ENCODE measurements at regions not wholly inside any gene's neighbourhood (a gene's known extent, or its start where the extent isn't known, plus 50 kb on each side); places are given as distances from the start of the nearest gene placed in this dataset.
A peak's percentile ranks its signal among the peaks of the same experiment; 100 is the strongest.

DNA sequence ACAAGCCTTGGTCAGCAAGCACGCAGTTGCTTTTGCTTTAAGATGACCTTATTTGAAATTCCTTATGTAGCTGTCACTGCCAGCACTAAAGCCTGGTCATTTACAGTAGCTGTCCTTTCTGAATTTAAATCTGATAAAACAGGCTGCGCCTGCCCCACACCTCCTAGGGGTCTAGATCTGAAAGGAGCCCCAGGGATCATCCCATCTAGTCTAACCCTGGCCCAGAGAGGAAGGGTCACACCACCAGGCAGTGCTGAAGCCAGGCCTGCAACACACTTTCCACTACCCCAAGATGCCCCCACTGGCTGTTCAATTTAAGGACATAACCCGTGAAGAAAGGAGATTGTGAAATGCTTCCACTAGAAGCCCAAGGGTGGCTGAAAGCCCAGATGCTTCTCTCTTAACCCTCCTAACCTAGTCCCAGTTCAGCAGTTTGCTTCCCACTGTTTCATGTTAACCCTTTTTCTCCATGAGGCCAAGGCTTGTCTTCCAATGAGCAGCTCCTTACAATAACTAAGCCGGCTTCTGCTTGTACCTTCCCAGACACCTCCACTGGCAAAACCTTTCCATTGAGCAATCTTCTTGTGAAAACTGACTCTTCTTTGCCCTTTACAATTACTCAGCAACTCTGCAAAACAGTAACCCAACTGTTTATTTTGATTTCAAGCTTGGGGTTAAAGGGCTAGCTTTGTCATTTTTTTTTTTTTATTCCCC, 198.9 kb upstream of the LPP start:
- ATAC-seq (peak; percentile 86 to 87), FAIRE-seq (no peak), DNase-seq (ENCODE audit: low read depth in 1 of 2, low spot score in 1 of 2) (peak; percentile 25 to 87)
- no peak overlapping the region for H3K4me3 ChIP-seq
- ChIA-PET CTCF (interaction anchor here (1.2 kb wide), 1 partner anchor 214 kb away, joined by 4 read pairs; no protein-coding TSS in a partner anchor), POLR2A (interaction anchor here (0.7 to 1.1 kb wide), 2 partner anchors 11 to 198 kb away, joined by 4 to 6 read pairs; no protein-coding TSS in a partner anchor)
- H3K27ac ChIP-seq = peak overlapping the region; percentile 88 to 91
- H3K4me2 ChIP-seq = peak overlapping the region; percentile 83
- 21% methylated on average over 4 of the region's 4 CpGs for WGBS (ENCODE audit: missing lambda C conversion rate)
- peaks cover 47% of the 10 kb centered on the region for H3K4me1 ChIP-seq
- no peaks in the 10 kb centered on the region for H3K9me3 ChIP-seq
- TF ChIP-seq, protein P1, sequence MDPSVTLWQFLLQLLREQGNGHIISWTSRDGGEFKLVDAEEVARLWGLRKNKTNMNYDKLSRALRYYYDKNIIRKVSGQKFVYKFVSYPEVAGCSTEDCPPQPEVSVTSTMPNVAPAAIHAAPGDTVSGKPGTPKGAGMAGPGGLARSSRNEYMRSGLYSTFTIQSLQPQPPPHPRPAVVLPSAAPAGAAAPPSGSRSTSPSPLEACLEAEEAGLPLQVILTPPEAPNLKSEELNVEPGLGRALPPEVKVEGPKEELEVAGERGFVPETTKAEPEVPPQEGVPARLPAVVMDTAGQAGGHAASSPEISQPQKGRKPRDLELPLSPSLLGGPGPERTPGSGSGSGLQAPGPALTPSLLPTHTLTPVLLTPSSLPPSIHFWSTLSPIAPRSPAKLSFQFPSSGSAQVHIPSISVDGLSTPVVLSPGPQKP (IDR thresholded peaks at IDR 0.05; ENCODE audit: low read depth, low read length) = no peak
- TF ChIP-seq SMC3 (IDR thresholded peaks at IDR 0.05) (peak; percentile 38), EP300 (IDR thresholded peaks at IDR 0.05) (peak; percentile 60 to 66; a peak in 3 of 5 replicates), JUN (IDR thresholded peaks at IDR 0.05) (peak; percentile 36 to 45; a peak in 1 of 5 replicates), FOSL2 (IDR thresholded peaks at IDR 0.05) (peak; percentile 20; the same call in 1 of the 2 replicates), FOSL2 (CRISPR knock-in tag; IDR thresholded peaks at IDR 0.05) (peak; percentile 59), KDM1A (IDR thresholded peaks at IDR 0.05; ENCODE audit: low read depth) (no peak), NR3C1 (IDR thresholded peaks at IDR 0.05) (no peak), RARB (CRISPR knock-in tag; IDR thresholded peaks at IDR 0.05) (no peak), MAFK (IDR thresholded peaks at IDR 0.05; ENCODE audit: partially characterized antibody) (peak; percentile 48), ZSCAN20 (CRISPR knock-in tag; IDR thresholded peaks at IDR 0.05) (no peak), CHD2 (IDR thresholded peaks at IDR 0.05; ENCODE audit: low read length, partially characterized antibody) (no peak), FOSB (CRISPR knock-in tag; IDR thresholded peaks at IDR 0.05) (no peak), ZFP36 (IDR thresholded peaks at IDR 0.05; ENCODE audit: borderline replicate concordance, partially characterized antibody) (no peak), HDAC2 (IDR thresholded peaks at IDR 0.05) (no peak), NFE2L2 (conservative IDR thresholded peaks at IDR 0.05; ENCODE audit: low read length) (0 out of 2 replicates have a peak, but pooled peaks have one; percentile 28), KDM5A (IDR thresholded peaks at IDR 0.05) (no peak), RNF2 (IDR thresholded peaks at IDR 0.05; ENCODE audit: borderline replicate concordance, low read depth) (no peak), GATA3 (IDR thresholded peaks at IDR 0.05; ENCODE audit: borderline replicate concordance) (peak; percentile 36; the same call in 1 of the 2 replicates), TFCP2L1 (CRISPR knock-in tag; IDR thresholded peaks at IDR 0.05) (no peak), ZNF302 (CRISPR knock-in tag; IDR thresholded peaks at IDR 0.05) (no peak), RFX5 (IDR thresholded peaks at IDR 0.05) (no peak), POLR2A (IDR thresholded peaks at IDR 0.05; ENCODE audit: low read length) (no peak), CBX8 (IDR thresholded peaks at IDR 0.05) (no peak), TP53 (CRISPR knock-in tag; IDR thresholded peaks at IDR 0.05) (no peak), CEBPB (IDR thresholded peaks at IDR 0.05) (peak; percentile 90 to 95), EHF (CRISPR knock-in tag; IDR thresholded peaks at IDR 0.05) (no peak), HEYL (CRISPR knock-in tag; IDR thresholded peaks at IDR 0.05) (no peak)
- TF ChIP-seq, protein P2, sequence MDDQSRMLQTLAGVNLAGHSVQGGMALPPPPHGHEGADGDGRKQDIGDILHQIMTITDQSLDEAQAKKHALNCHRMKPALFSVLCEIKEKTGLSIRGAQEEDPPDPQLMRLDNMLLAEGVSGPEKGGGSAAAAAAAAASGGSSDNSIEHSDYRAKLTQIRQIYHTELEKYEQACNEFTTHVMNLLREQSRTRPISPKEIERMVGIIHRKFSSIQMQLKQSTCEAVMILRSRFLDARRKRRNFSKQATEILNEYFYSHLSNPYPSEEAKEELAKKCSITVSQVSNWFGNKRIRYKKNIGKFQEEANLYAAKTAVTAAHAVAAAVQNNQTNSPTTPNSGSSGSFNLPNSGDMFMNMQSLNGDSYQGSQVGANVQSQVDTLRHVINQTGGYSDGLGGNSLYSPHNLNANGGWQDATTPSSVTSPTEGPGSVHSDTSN (IDR thresholded peaks at IDR 0.05) = no peak
- TF ChIP-seq, protein P3, sequence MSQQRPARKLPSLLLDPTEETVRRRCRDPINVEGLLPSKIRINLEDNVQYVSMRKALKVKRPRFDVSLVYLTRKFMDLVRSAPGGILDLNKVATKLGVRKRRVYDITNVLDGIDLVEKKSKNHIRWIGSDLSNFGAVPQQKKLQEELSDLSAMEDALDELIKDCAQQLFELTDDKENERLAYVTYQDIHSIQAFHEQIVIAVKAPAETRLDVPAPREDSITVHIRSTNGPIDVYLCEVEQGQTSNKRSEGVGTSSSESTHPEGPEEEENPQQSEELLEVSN (IDR thresholded peaks at IDR 0.05; ENCODE audit: borderline replicate concordance, low read depth) = no peak
- TF ChIP-seq, protein P4, sequence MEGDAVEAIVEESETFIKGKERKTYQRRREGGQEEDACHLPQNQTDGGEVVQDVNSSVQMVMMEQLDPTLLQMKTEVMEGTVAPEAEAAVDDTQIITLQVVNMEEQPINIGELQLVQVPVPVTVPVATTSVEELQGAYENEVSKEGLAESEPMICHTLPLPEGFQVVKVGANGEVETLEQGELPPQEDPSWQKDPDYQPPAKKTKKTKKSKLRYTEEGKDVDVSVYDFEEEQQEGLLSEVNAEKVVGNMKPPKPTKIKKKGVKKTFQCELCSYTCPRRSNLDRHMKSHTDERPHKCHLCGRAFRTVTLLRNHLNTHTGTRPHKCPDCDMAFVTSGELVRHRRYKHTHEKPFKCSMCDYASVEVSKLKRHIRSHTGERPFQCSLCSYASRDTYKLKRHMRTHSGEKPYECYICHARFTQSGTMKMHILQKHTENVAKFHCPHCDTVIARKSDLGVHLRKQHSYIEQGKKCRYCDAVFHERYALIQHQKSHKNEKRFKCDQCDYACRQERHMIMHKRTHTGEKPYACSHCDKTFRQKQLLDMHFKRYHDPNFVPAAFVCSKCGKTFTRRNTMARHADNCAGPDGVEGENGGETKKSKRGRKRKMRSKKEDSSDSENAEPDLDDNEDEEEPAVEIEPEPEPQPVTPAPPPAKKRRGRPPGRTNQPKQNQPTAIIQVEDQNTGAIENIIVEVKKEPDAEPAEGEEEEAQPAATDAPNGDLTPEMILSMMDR (IDR thresholded peaks at IDR 0.05) = no peak
- TF ChIP-seq, protein P5, sequence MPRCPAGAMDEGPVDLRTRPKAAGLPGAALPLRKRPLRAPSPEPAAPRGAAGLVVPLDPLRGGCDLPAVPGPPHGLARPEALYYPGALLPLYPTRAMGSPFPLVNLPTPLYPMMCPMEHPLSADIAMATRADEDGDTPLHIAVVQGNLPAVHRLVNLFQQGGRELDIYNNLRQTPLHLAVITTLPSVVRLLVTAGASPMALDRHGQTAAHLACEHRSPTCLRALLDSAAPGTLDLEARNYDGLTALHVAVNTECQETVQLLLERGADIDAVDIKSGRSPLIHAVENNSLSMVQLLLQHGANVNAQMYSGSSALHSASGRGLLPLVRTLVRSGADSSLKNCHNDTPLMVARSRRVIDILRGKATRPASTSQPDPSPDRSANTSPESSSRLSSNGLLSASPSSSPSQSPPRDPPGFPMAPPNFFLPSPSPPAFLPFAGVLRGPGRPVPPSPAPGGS (IDR thresholded peaks at IDR 0.05) = peak; percentile 60; the same call in 1 of the 3 replicates
- TF ChIP-seq, protein P6, sequence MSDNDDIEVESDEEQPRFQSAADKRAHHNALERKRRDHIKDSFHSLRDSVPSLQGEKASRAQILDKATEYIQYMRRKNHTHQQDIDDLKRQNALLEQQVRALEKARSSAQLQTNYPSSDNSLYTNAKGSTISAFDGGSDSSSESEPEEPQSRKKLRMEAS (IDR thresholded peaks at IDR 0.05) = peak; percentile 14; the same call in 1 of the 2 replicates
- TF ChIP-seq, protein P7, sequence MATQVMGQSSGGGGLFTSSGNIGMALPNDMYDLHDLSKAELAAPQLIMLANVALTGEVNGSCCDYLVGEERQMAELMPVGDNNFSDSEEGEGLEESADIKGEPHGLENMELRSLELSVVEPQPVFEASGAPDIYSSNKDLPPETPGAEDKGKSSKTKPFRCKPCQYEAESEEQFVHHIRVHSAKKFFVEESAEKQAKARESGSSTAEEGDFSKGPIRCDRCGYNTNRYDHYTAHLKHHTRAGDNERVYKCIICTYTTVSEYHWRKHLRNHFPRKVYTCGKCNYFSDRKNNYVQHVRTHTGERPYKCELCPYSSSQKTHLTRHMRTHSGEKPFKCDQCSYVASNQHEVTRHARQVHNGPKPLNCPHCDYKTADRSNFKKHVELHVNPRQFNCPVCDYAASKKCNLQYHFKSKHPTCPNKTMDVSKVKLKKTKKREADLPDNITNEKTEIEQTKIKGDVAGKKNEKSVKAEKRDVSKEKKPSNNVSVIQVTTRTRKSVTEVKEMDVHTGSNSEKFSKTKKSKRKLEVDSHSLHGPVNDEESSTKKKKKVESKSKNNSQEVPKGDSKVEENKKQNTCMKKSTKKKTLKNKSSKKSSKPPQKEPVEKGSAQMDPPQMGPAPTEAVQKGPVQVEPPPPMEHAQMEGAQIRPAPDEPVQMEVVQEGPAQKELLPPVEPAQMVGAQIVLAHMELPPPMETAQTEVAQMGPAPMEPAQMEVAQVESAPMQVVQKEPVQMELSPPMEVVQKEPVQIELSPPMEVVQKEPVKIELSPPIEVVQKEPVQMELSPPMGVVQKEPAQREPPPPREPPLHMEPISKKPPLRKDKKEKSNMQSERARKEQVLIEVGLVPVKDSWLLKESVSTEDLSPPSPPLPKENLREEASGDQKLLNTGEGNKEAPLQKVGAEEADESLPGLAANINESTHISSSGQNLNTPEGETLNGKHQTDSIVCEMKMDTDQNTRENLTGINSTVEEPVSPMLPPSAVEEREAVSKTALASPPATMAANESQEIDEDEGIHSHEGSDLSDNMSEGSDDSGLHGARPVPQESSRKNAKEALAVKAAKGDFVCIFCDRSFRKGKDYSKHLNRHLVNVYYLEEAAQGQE (IDR thresholded peaks at IDR 0.05) = no peak

All from A549 (cell line).